ENCODE measurements at regions not wholly inside any gene's neighbourhood (a gene's known extent, or its start where the extent isn't known, plus 50 kb on each side); places are given as distances from the start of the nearest gene placed in this dataset.
"Not testable (repeated sequence)": the region's sequence is repeated elsewhere in the genome, so short reads cannot be mapped to it uniquely, and the experiment has no call there.

DNA sequence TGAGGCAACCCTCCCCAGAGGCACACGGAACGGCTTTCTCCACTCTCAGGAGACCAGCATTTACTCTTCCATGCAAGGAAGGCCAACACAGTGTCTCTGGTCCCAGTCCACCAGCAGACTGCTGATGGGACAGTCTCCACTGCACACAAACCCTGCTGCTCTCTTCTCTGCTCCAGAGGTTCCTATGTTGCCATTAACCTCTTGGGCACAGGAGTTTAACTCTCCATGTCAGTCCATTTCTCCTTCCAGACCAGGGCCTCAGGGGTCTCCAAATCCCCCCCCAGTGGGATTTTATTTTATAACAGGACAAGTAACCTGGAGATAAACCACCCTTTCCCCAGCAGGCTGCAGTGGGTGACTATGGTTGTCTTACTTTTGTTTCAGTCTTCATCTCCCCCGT lies 452.5 kb downstream of the GADD45G start:
- no peak for DNase-seq (ENCODE audit: low spot score)
- intact Hi-C loops (cut with DNase I), result no loop called here

DNA sequence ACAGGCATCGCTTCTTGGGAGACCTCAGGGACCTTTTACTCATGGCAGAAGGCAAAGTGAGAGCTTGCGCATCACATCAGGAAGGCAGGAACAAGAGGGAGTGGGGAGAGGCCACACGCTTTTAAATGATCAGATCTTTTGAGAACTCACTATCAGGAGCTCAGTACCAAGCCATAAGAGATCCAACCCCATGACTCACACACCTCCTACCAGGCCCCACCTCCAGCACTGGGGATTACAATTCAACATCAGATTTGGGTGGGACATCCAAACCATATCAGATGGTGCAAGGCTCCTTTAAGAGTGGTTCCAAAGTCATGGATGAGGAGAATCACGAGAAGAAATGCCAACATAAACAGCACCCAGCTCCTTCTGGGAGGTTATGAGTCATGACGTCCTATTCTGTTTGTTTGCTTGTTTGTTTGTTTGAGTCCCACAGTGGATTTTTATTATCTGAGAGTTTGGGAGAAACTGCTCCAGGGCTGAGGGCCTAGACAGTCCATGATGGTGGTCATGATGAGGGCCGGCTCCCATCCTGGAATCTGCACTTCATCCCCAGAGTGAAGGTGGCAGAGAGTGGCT lies 453.5 kb downstream of the GADD45G start:
- intact Hi-C loops (cut with DNase I), result no loop called here
- DNase-seq (ENCODE audit: low spot score), result no peak

GRCh38 chr9:90059436-90059835 lies 454.6 kb downstream of the GADD45G start:
- intact Hi-C loops (cut with DNase I), result no loop called here
- no peak for DNase-seq (ENCODE audit: low spot score)

GRCh38 chr9:90060256-90060655 lies 455.4 kb downstream of the GADD45G start:
- DNase-seq (ENCODE audit: low spot score), result no peak
- intact Hi-C loops (cut with DNase I), result no loop called here

- intact Hi-C loops (cut with DNase I), result no loop called here
Observed at GRCh38 chr9:90061187-90061586, 456.4 kb downstream of the GADD45G start.

DNA sequence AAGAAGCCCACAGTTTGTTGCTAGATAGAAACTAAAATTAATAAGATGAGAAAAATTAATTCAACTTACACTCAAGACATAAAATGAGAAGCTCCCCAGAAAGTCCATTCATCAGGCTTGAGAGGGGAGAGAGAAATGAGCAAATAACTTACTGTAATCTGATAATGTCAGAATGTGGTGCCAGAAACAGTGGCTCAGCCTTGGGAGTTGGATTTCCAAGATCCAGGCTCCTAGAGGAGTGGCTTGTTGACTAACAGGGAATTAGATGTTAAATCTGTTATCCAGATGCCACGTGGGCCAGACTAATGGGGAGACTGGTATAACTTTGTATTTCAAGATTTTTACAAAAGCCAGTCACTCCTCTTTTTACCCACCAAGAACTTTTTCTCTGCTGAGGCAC lies 458.2 kb downstream of the GADD45G start:
- no peak for DNase-seq (ENCODE audit: low spot score)
- intact Hi-C loops (cut with DNase I), result no loop called here

More at GRCh38 chr9:90061187-90061586, 456.4 kb downstream of the GADD45G start:
- no peak for DNase-seq (ENCODE audit: low spot score)

DNA sequence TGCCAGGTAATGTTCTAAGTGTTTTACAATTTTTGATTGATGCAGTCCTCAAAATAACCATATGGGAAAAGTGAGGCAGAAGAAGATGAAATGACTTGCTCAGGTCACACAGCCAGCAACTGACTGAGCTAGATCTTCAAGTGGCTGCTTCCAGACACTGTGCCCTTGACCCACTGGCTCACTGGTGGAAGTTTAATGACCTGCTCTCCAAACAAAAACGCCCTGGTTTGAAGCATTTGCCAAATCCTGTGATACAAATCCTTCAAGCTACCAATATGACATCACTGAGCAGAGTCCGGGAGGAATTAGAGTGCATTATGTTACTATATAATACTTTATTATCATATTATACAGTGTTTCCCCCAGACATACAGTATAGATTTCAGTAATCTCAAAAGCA lies 459.4 kb downstream of the GADD45G start:
- intact Hi-C loops (cut with DNase I), result no loop called here
- no peak for DNase-seq (ENCODE audit: low spot score)

GRCh38 chr9:90064971-90065370 lies 460.2 kb downstream of the GADD45G start:
- no peak for DNase-seq (ENCODE audit: low spot score)
- intact Hi-C loops (cut with DNase I), result no loop called here

GRCh38 chr9:90065851-90066250 lies 461.0 kb downstream of the GADD45G start:
- no peak for DNase-seq (ENCODE audit: low spot score)
- intact Hi-C loops (cut with DNase I), result no loop called here

DNA sequence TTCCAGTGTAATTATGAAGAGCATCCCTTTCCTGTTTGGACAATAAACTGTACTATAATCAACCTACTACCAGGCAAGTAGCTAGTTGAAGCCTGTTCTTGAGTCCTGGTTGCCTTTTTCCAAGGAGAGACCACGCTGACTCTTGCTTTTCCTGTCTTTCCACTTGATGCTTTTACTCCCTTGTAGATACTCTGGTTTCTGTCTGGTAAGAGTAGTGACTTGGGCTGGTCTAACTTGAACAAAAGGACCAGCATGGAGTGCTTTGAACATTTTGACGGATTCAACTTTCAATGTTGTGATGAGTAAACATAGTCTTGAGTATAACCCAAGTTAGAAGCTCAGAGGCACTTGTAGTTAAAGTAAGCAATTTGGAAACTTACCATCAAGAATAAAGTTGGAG lies 464.3 kb downstream of the GADD45G start:
- intact Hi-C loops (cut with DNase I), result no loop called here
- no peak for DNase-seq (ENCODE audit: low spot score)

- intact Hi-C loops (cut with DNase I), result no loop called here
- no peak for DNase-seq (ENCODE audit: low spot score)
Observed at GRCh38 chr9:90070056-90070455, 465.2 kb downstream of the GADD45G start.

DNA sequence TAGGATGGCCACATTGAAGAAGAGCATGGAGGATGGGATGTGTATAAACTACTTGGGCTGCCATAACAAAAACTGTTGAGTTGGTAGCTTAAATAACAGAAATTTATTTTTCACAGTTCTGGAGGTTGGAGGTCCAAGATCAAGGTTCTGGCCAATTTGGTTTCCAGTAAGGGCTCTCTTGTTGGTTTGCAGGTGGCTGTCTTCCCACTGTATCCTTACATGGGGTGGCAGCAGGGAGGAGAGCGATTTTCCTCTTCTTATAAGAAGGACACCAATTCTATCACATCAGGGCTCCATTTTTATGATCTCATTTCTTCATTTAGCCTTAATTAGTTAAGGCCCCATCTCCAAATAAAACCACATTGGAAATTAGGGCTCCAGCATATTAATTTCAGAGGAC lies 465.7 kb downstream of the GADD45G start:
- no peak for DNase-seq (ENCODE audit: low spot score)
- intact Hi-C loops (cut with DNase I), result no loop called here

DNA sequence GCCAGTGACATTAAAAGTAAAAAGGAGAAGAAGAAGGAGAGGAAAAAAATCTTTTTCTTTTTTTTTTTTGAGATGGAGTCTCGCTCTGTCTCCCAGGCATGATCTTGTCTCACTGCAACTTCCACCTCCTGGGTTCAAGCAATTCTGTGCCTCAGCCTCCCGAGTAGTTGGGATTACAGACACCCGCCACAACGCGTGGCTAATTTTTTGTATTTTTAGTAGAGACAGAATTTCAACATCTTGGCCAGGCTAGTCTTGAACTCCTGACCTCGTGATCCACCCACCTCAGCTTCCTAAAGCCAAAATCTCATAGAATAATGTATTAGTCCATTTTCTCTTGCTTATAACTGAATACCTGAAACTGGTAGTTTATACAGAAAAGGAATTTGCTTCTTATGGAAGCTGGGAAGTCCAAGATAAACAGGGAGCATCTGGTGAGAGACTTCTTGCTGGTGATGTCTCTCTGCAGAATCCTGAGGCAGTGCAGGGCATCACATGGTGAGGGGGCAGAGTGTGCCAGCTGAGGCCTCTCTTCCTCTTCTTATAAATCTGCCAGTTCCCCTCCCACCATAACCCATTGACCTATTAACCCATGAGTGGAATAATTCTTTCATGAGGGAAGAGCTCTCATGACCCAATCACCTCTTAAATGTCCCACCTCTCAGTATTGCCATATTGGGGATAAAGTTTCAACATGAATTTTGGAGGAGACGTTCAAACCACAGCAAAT lies 466.3 kb downstream of the GADD45G start:
- intact Hi-C loops (cut with DNase I), result no loop called here
- DNase-seq (ENCODE audit: low spot score), result no peak

DNA sequence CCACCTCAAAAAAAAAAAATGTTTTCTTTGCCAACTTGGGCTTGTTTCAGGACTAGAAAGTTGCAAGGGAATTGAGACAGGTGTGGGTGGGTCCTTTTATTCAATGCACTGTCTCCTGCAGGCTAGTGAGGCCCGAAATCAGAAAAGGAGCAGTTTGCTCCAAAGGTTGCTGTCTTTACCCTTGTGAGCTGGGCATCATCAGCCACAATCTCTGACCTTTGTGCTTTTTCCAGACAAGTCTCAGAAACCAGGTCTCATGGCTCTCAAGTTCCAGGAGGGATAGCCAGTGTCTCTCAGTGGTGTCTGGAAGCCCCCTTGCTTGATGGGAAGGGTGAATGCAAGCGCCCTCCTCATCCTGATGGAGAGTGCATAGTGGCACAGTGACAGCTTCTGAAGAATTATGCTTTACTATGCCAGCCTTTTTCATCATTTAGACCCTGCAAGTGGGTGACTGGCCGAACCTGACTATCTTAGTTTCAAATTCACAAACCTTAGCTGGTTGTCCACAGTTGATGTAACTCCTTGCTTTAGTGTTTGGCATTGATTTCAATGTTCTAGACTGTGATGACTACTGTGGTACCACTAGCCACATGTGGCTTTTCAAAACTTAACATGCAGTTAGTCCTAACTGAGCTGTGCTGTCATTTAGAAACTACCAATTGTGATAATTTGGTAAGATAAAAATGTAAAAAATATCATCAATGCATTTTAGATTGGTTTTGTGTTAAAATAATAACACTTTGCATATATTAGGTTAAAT lies 468.6 kb downstream of the GADD45G start:
- intact Hi-C loops (cut with DNase I), result no loop called here
- no peak for DNase-seq (ENCODE audit: low spot score)

DNA sequence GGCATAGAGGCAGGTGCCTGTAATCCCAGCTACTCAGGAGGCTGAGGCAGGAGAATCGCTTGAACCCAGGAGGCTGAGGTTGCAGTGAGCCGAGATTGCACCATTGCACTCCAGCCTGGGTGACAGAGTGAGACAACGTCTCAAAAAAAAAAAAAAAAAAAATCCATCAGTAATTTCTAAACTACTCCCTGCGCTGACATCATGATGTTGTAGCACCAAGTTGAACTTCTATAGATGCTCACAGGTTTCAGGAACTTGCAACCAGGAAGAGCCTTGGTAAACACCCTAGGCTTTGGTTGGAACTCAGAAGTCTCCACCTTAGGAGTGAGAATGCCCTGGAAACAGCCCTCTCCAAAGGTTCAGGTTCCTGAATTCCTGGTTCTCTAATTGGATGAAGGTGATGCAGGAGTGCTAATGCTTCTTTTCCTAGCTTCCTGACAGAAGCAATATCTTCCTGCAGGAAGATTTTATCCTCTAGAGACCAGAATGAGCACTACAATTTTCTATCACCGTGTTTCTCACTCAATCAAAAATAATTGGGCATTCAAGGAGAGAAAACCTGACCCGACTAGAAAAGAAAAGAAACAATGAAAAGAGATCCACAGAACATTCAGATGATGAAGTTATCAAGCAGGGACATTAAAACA lies 469.6 kb downstream of the GADD45G start:
- no peak for DNase-seq (ENCODE audit: low spot score)
- intact Hi-C loops (cut with DNase I), result no loop called here

DNA sequence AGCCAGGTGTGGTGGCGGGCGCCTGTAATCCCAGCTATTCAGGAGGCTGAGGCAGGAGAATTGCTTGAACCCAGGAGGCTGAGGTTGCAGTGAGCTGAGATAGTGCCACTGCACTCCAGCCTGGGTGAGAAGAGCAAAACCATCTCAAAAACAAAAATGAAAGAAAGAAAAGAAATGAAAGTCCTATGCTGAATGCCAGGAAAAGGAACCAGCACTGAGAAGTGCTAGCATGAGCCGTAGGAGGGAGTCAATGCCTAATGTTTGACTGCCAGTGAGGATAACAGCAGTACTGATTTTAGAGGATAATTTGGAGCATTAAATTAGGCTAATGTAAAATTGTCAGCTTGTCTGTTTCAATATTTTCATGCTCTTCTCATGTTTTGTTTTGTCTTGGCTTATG lies 472.8 kb downstream of the GADD45G start:
- DNase-seq (ENCODE audit: low spot score); intact Hi-C loops (cut with DNase I): not testable (repeated sequence)

GRCh38 chr9:90078988-90079421 lies 474.2 kb downstream of the GADD45G start:
- no peak for DNase-seq (ENCODE audit: low spot score)
- intact Hi-C loops (cut with DNase I), result no loop called here

DNA sequence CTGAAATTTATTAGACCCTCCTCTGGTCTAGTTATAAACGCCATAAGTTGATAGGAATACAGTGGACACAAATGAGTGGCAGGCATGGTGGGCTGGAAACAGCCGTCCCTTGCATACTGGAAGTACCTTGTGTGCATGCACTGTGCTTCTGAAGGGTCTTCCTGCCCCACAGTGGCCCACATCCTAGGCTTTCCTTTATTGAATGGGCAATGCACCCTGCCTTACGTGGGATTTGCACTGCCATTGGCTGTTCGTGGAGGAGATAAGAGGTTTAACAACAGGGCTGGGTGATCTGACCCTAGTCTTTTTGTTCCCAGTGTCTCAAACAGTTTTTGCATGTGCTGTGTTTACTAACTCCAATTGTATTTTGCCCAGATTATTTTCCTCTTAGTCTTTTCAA lies 480.8 kb downstream of the GADD45G start:
- intact Hi-C loops (cut with DNase I), result loop anchor here in 1 of 2 donors (10.0 kb wide), 1 partner anchor 161 kb away; no protein-coding TSS in a partner anchor
- no peak for DNase-seq (ENCODE audit: low spot score)

GRCh38 chr9:90086101-90086511 lies 481.3 kb downstream of the GADD45G start:
- no peak for DNase-seq (ENCODE audit: low spot score)
- intact Hi-C loops (cut with DNase I), result loop anchor here in 1 of 2 donors (10.0 kb wide), 1 partner anchor 161 kb away; no protein-coding TSS in a partner anchor

DNA sequence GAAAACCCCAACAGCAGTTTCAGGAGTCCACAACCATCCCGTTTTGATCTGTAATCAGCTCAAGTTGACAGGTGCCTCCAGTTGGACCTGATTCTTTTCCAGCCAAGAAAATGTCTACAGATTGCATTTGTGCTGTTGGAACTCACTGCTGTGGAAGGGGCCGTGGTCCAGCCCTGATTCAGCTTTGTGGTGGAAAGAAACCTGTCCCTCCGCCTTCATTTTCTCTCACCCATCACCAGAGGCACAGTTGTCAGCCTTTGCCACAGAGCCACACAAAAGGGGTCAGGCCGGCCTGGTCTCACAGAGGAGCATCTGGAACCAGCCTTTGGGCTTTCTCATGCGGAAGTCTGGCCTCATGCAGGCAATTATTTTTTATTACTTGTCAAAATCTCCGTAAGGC lies 483.6 kb downstream of the GADD45G start:
- no peak for DNase-seq (ENCODE audit: low spot score)
- intact Hi-C loops (cut with DNase I), result loop anchor here in 1 of 2 donors (10.0 kb wide), 1 partner anchor 164 kb away; no protein-coding TSS in a partner anchor

Data from posterior vena cava (tissue), 2 donors.